Panc1 (cell line): ENCODE measurements at regions not wholly inside any gene's neighbourhood (a gene's known extent, or its start where the extent isn't known, plus 50 kb on each side); places are given as distances from the start of the nearest gene placed in this dataset.

Experiments used
- ATAC-seq: fragments of 200-7000 bp; cut with Tn5 transposase; 2 replicates; pipeline ENCODE4 v1.9.1; 2020; ENCODE audit warnings: mild to moderate bottlenecking, moderate library complexity
- BruUV-seq: library from RNA; stranded (reverse); fragments of 400-500 nt; replicated peaks from 2 replicates; lab custom pipeline; 2021; lab: Mats Ljungman, UMichigan
- CTCF ChIA-PET: fragments of 300-600 bp; sonication (Branson Sonifier 250); formaldehyde crosslinking; loops from one replicate; lab custom pipeline; 2022; ENCODE audit warnings: antibody characterized with exemption; lab: Charles Lee
- POLR2A ChIA-PET: fragments of 300-600 bp; sonication (Branson Sonifier 250); formaldehyde crosslinking; loops from one replicate; lab custom pipeline; 2022; ENCODE audit warnings: antibody characterized with exemption; lab: Charles Lee
- DNase-seq: peaks from one replicate; pipeline ENCODE4 v3.0.0-alpha.2; 2010; ENCODE audit warnings: low read depth, low spot score
- H3K27ac ChIP-seq: 2 replicates; pipeline ENCODE4 v1.5.1; 2011; ENCODE audit warnings: mild to moderate bottlenecking, low read length, inconsistent platforms
- H3K27me3 ChIP-seq: fragments of 200-500 bp; sonication (Bioruptor generic); 2 replicates; pipeline ENCODE4 v1.6.0; 2014; ENCODE audit warnings: low read length, inconsistent platforms; ENCODE audit not compliant: control insufficient read depth, insufficient read depth
- H3K36me3 ChIP-seq: fragments of 200-500 bp; sonication (Bioruptor generic); 2 replicates; pipeline ENCODE4 v1.5.1; 2014; ENCODE audit warnings: inconsistent platforms, mild to moderate bottlenecking, low read length, moderate library complexity; ENCODE audit not compliant: control insufficient read depth, insufficient read depth
- H3K4me1 ChIP-seq: 2 replicates; pipeline ENCODE4 v1.5.1; 2011; ENCODE audit warnings: inconsistent platforms, mild to moderate bottlenecking, low read length, moderate library complexity; ENCODE audit not compliant: control insufficient read depth, insufficient read depth
- H3K4me3 ChIP-seq, 2 experiments: 2 replicates each; pipeline ENCODE4 v1.5.1; 2011 to 2012; ENCODE audit warnings: low read depth in 2 of 2, low read length in 2 of 2, mild to moderate bottlenecking in 2 of 2, inconsistent platforms in 1 of 2, moderate library complexity in 1 of 2
- H3K9me3 ChIP-seq: fragments of 200-500 bp; sonication (Bioruptor generic); 2 replicates; pipeline ENCODE4 v1.5.1; 2014; ENCODE audit warnings: low read depth, mild to moderate bottlenecking, inconsistent platforms, low read length, moderate library complexity; ENCODE audit not compliant: control insufficient read depth, insufficient read depth
- CTCF ChIP-seq: fragments of 450-650 bp; IDR thresholded peaks from 2 replicates; pipeline ENCODE4 v1.5.1; 2017; ENCODE audit warnings: mild to moderate bottlenecking
- POLR2AphosphoS5 ChIP-seq: IDR thresholded peaks from 2 replicates; pipeline ENCODE4 v1.6.1; 2012; ENCODE audit warnings: mild to moderate bottlenecking, low read depth, low read length, moderate library complexity
- SIN3A ChIP-seq: IDR thresholded peaks from 2 replicates; pipeline ENCODE4 v1.6.1; 2012; ENCODE audit warnings: low read depth, mild to moderate bottlenecking, low read length, moderate library complexity, borderline replicate concordance; ENCODE audit not compliant: insufficient read depth
- TCF7L2 ChIP-seq: IDR thresholded peaks from 2 replicates; pipeline ENCODE4 v1.6.1; 2011; ENCODE audit warnings: mild to moderate bottlenecking, low read depth, low read length, inconsistent platforms
- in situ Hi-C: cut with HindIII; loops from 2 replicates; pipeline ENCODE4 v1.10.0; 2016; ENCODE audit warnings: low sequenced_read_pairs, low pct_unique_long_range_greater_than_20kb
- intact Hi-C: fragments of 100-400 bp; cut with micrococcal nuclease; formaldehyde crosslinking; loops from one replicate; pipeline ENCODE4 v1.10.0; 2022; ENCODE audit not compliant: unreplicated experiment
- TF ChIP-seq, protein P1 (sequence below), 2 experiments: IDR thresholded peaks; 2 replicates each; pipeline ENCODE4 v1.6.1; 2011 to 2012; ENCODE audit warnings: low read depth in 2 of 2, control low read depth in 1 of 2, low read length in 1 of 2, mild to moderate bottlenecking in 1 of 2, moderate library complexity in 1 of 2; ENCODE audit not compliant: insufficient read depth in 1 of 2

DNA sequence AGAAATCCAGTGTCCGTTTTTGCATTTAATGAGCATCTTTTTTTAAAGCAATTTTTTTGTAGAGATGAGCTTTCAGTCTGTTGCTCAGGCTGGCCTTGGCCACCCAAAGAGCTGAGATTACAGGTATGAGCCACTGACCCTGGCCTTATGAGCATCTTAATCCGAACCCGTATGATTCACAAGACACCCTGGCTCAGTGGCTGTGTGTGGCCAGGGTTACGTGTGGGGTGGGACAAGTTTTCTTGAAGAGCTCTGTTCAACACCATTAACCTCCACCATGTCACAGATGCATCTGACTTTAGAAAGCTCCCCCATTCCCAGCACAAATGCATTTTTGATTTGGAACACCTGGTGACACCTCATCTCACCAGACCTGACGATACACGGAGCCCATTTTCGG is 166.5 kb upstream of the PITRM1 start:
- DNase-seq (no peak), ATAC-seq (no peak)
- Histone ChIP-seq H3K9me3 (no peaks in the 10 kb centered on the region), H3K4me1 (no peaks in the 10 kb centered on the region), H3K4me3 (no peak overlapping the region), H3K27ac (no peak overlapping the region), H3K27me3 (no peaks in the 10 kb centered on the region), H3K36me3 (no peaks in the 10 kb centered on the region)
- POLR2A ChIA-PET, result interaction anchor here (0.6 kb wide), 1 partner anchor 173 kb away, joined by 3 read pairs; no protein-coding TSS in a partner anchor
- CTCF ChIA-PET, result no interaction called here
- no peak for TF ChIP-seq TCF7L2
- TF ChIP-seq CTCF, result no peak
- intact Hi-C loops (no loop called here), in situ Hi-C loops (no loop called here)
- no TSS peak for BruUV-seq

DNA sequence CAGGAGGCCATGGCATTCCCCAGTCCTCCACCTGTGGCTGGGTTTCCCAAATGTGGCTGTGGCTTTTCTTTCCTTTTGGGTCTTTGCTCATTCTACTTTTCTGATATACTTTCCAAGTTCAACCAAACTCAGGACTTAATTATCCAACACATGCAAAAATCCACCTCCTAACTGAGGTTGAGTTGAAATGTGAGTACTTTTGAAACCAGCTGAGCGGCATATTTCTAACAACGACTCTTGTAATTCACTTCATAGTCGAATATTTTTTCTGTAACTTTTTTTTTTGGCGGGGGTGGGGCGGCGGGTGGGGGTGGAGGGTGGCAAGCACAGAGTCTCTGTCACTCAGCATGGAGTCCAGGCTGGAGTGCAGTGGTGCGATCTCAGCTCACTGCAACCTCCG is 165.2 kb upstream of the PITRM1 start:
- H3K4me3 ChIP-seq, result no peak overlapping the region
- H3K27me3 ChIP-seq, result no peaks in the 10 kb centered on the region
- ChIA-PET CTCF (no interaction called here), POLR2A (no interaction called here)
- H3K27ac ChIP-seq, result no peak overlapping the region
- H3K4me1 ChIP-seq, result no peaks in the 10 kb centered on the region
- TF ChIP-seq POLR2AphosphoS5 (no peak), CTCF (no peak)
- no peak for ATAC-seq
- BruUV-seq, result no TSS peak
- H3K36me3 ChIP-seq, result no peaks in the 10 kb centered on the region
- in situ Hi-C loops (no loop called here), intact Hi-C loops (no loop called here)
- H3K9me3 ChIP-seq, result no peaks in the 10 kb centered on the region
- DNase-seq, result no peak

- ChIA-PET CTCF (no interaction called here), POLR2A (no interaction called here)
- Histone ChIP-seq H3K4me1 (no peaks in the 10 kb centered on the region), H3K27ac (no peak overlapping the region), H3K9me3 (no peaks in the 10 kb centered on the region), H3K4me3 (no peak overlapping the region), H3K27me3 (no peaks in the 10 kb centered on the region), H3K36me3 (no peaks in the 10 kb centered on the region)
- no TSS peak for BruUV-seq
- TF ChIP-seq TCF7L2 (no peak), CTCF (no peak), SIN3A (no peak), POLR2AphosphoS5 (no peak)
- TF ChIP-seq, protein P1, sequence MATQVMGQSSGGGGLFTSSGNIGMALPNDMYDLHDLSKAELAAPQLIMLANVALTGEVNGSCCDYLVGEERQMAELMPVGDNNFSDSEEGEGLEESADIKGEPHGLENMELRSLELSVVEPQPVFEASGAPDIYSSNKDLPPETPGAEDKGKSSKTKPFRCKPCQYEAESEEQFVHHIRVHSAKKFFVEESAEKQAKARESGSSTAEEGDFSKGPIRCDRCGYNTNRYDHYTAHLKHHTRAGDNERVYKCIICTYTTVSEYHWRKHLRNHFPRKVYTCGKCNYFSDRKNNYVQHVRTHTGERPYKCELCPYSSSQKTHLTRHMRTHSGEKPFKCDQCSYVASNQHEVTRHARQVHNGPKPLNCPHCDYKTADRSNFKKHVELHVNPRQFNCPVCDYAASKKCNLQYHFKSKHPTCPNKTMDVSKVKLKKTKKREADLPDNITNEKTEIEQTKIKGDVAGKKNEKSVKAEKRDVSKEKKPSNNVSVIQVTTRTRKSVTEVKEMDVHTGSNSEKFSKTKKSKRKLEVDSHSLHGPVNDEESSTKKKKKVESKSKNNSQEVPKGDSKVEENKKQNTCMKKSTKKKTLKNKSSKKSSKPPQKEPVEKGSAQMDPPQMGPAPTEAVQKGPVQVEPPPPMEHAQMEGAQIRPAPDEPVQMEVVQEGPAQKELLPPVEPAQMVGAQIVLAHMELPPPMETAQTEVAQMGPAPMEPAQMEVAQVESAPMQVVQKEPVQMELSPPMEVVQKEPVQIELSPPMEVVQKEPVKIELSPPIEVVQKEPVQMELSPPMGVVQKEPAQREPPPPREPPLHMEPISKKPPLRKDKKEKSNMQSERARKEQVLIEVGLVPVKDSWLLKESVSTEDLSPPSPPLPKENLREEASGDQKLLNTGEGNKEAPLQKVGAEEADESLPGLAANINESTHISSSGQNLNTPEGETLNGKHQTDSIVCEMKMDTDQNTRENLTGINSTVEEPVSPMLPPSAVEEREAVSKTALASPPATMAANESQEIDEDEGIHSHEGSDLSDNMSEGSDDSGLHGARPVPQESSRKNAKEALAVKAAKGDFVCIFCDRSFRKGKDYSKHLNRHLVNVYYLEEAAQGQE (IDR thresholded peaks at IDR 0.05; ENCODE audit: insufficient read depth in 1 of 2, low read depth in 2 of 2, low read length in 1 of 2), result no peak
- intact Hi-C loops (no loop called here), in situ Hi-C loops (no loop called here)
- ATAC-seq, result no peak
- no peak for DNase-seq
These were observed 164.2 kb upstream of the PITRM1 start for GRCh38 chr10:3336673-3337293.
